ENCODE measurements at regions not wholly inside any gene's neighbourhood (a gene's known extent, or its start where the extent isn't known, plus 50 kb on each side); places are given as distances from the start of the nearest gene placed in this dataset.

DNA sequence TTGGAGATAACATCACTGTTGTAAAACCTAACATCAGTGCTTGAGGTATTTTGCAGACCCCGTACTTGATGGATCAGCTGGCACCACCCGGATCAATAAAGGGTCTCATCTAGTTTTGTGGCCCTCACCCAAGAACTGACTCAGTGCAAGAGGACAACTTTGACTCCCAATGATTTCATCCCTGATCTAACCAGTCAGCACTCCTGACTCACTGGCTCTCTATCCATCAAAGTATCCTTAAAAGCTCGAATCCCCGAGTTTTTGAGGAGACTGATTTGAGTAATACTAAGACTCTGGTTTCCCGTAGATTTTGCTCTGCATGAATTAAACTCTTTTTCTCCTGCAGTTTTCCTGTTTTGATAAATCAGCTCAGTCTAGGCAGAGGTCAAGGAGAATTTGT is 2498.1 kb downstream of the PCDH7 start:
- TF ChIP-seq, protein P1, sequence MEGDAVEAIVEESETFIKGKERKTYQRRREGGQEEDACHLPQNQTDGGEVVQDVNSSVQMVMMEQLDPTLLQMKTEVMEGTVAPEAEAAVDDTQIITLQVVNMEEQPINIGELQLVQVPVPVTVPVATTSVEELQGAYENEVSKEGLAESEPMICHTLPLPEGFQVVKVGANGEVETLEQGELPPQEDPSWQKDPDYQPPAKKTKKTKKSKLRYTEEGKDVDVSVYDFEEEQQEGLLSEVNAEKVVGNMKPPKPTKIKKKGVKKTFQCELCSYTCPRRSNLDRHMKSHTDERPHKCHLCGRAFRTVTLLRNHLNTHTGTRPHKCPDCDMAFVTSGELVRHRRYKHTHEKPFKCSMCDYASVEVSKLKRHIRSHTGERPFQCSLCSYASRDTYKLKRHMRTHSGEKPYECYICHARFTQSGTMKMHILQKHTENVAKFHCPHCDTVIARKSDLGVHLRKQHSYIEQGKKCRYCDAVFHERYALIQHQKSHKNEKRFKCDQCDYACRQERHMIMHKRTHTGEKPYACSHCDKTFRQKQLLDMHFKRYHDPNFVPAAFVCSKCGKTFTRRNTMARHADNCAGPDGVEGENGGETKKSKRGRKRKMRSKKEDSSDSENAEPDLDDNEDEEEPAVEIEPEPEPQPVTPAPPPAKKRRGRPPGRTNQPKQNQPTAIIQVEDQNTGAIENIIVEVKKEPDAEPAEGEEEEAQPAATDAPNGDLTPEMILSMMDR (IDR thresholded peaks at IDR 0.05; ENCODE audit: insufficient read depth, low read length, poor library complexity, severe bottlenecking), result no peak
- Histone ChIP-seq H3K36me3 (ENCODE audit: control insufficient read depth, insufficient read depth, low read length) (no peaks in the 10 kb centered on the region), H3K4me3 (replicated peaks; ENCODE audit: low read depth, low read length) (no peak overlapping the region), H3K27me3 (replicated peaks; ENCODE audit: control insufficient read depth, insufficient read depth, low read length) (no peaks in the 10 kb centered on the region)
- no peak for DNase-seq (ENCODE audit: extremely low read depth, insufficient read length)

DNA sequence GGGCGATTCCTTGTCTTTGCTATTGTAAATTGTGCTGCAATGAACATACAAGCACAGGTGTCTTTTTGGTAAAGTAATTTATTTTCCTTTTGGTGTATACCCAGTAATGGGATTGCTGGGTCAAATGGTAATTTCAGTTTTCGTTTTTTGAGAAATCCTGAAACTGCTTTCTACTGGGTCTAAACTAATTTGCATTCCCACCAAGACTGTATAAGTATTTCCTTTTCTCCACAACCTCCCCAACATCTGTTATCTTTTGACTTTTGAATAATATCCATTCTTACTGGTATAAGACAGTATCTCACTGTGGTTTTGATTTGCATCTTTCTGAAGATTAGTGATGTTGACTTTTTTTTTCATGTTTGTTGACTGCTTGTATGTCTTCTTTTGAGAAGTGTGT is 2506.0 kb downstream of the PCDH7 start:
- Histone ChIP-seq H3K36me3 (ENCODE audit: control insufficient read depth, insufficient read depth, low read length) (no peaks in the 10 kb centered on the region), H3K4me3 (replicated peaks; ENCODE audit: low read depth, low read length) (no peak overlapping the region), H3K27me3 (replicated peaks; ENCODE audit: control insufficient read depth, insufficient read depth, low read length) (no peaks in the 10 kb centered on the region)
- no peak for DNase-seq (ENCODE audit: extremely low read depth, insufficient read length)
- TF ChIP-seq, protein P1 (IDR thresholded peaks at IDR 0.05; ENCODE audit: insufficient read depth, low read length, poor library complexity, severe bottlenecking), result no peak

DNA sequence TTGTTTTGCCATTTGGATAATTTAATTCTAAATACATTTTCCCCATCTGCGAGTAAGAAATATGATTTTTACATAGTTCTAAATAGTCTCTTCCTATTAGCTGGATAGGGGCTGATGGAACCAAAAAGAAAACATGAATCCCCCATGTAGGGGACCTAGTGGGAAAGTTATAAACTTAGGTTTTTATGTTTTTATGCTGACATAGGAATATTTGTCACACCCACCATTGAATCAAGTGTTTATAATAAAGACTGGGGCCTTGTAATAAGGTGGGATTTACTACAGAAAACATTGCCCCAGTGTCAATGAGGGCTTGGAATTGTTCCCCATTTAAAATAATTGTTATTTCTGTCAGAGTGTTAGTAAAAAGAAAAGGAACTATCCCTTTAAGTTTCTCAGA is 2506.6 kb downstream of the PCDH7 start:
- H3K27me3 ChIP-seq (replicated peaks; ENCODE audit: control insufficient read depth, insufficient read depth, low read length), result no peaks in the 10 kb centered on the region

DNA sequence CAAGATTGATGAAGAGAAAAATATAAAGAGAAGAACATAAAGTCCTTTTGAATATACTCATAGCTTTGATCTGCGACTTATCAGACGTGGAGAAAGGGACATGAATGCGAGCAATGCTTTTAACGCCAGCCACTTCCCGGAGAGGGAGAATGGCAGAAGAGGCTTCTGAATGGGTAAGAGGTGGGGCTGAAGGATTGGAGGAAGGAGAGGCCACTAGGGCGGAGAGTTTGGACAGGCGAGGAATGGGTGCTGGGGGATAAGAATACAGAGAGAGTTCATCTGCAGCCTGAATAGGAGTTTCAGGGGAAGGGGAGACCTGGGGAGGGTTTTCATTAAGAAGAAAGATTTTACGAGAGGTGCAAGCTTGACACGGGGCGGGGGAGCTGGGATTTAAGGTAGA is 2534.9 kb downstream of the PCDH7 start:
- Histone ChIP-seq H3K4me3 (replicated peaks; ENCODE audit: low read depth, low read length) (no peak overlapping the region), H3K36me3 (ENCODE audit: control insufficient read depth, insufficient read depth, low read length) (no peaks in the 10 kb centered on the region), H3K27me3 (replicated peaks; ENCODE audit: control insufficient read depth, insufficient read depth, low read length) (no peaks in the 10 kb centered on the region)
- no peak for DNase-seq (ENCODE audit: extremely low read depth, insufficient read length)
- TF ChIP-seq, protein P1 (IDR thresholded peaks at IDR 0.05; ENCODE audit: insufficient read depth, low read length, poor library complexity, severe bottlenecking), result no peak

More for the DNA sequence above, 2506.6 kb downstream of the PCDH7 start:
- DNase-seq (ENCODE audit: extremely low read depth, insufficient read length), result no peak
- H3K4me3 ChIP-seq (replicated peaks; ENCODE audit: low read depth, low read length), result no peak overlapping the region
- TF ChIP-seq, protein P1 (IDR thresholded peaks at IDR 0.05; ENCODE audit: insufficient read depth, low read length, poor library complexity, severe bottlenecking), result no peak
- no peaks in the 10 kb centered on the region for H3K36me3 ChIP-seq (ENCODE audit: control insufficient read depth, insufficient read depth, low read length)

DNA sequence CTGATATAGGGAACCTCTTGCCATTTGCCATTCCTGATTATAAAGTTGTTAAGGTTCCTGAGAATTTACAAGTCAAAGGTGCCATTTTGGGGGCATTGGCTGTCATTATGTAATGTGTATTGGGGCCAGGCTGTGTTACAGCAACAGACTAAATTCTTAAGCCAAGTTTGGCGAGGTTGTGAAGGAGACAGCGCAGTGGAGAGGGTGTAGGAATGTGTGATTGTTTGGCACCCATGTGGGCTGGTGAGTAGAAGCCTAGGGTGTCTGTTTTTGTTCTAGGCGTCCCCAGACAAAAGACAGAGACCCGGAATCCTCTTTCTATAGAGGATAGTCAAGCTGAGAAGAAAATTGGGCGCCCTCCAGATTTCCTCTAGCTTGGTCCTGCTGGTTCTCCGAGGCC is 2535.3 kb downstream of the PCDH7 start:
- TF ChIP-seq, protein P1 (IDR thresholded peaks at IDR 0.05; ENCODE audit: insufficient read depth, low read length, poor library complexity, severe bottlenecking), result no peak
- Histone ChIP-seq H3K4me3 (replicated peaks; ENCODE audit: low read depth, low read length) (no peak overlapping the region), H3K36me3 (ENCODE audit: control insufficient read depth, insufficient read depth, low read length) (no peaks in the 10 kb centered on the region), H3K27me3 (replicated peaks; ENCODE audit: control insufficient read depth, insufficient read depth, low read length) (no peaks in the 10 kb centered on the region)
- DNase-seq (ENCODE audit: extremely low read depth, insufficient read length), result no peak

DNA sequence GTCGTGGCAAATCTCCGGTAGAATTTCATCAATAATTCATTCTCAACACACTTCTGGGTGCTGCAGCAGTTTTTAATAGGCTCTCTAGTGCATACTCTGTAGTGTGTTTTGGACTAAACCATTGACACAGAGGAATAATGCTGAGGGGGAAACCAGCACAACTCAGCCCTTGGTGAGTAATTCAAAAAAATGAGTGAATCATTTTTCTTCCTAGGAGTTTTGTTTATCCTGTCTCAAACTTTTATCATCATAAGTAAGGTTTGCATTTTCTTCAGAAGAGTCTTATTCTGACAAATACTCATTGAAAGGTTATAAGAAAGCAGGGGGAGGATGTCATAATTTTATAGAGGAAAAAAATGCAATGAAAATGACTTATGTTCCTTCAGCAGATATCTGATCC is 2542.7 kb downstream of the PCDH7 start:
- Histone ChIP-seq H3K36me3 (ENCODE audit: control insufficient read depth, insufficient read depth, low read length) (no peaks in the 10 kb centered on the region), H3K27me3 (replicated peaks; ENCODE audit: control insufficient read depth, insufficient read depth, low read length) (no peaks in the 10 kb centered on the region), H3K4me3 (replicated peaks; ENCODE audit: low read depth, low read length) (no peak overlapping the region)
- DNase-seq (ENCODE audit: extremely low read depth, insufficient read length), result no peak
- TF ChIP-seq, protein P1 (IDR thresholded peaks at IDR 0.05; ENCODE audit: insufficient read depth, low read length, poor library complexity, severe bottlenecking), result no peak
